ENCODE measurements at regions not wholly inside any gene's neighbourhood (a gene's known extent, or its start where the extent isn't known, plus 50 kb on each side); places are given as distances from the start of the nearest gene placed in this dataset.

DNA sequence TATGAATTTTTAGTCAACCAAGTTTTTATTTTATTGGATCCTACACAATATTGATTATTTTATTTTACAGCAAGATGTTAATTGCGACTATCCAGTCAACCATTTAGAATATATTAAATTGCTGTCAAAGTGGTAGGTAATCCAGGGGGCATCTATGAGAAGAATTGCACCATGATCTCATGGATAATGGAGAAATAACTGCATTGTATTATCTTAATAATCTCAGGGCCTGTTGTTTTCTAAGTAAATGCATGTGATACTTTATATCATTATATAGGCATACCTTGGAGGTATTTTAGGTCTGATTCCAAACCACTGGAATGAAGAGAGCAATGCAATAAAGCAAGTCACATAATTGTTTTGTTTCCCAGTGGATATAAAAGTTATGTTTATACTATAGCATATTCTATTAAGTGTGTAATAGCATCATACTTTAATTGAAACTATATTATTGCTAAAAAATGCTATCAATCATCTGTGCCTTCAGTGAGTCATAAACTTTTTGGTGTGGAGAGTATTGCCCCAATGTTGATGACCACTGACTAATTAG is 595.4 kb upstream of the CHORDC1 start:
- Histone ChIP-seq H3K4ac (ENCODE audit: low read depth in 1 of 2, low read length in 2 of 2) (no peak overlapping the region), H3K4me2 (ENCODE audit: low read length, poor library complexity, severe bottlenecking) (no peak overlapping the region), H2BK5ac (ENCODE audit: low read depth, low read length, poor library complexity, severe bottlenecking) (no peak overlapping the region), H3K27ac (ENCODE audit: low read length, poor library complexity, severe bottlenecking) (no peak overlapping the region), H2BK12ac (ENCODE audit: low read length in 2 of 2) (no peak overlapping the region), H4K8ac (ENCODE audit: low read length) (no peak overlapping the region), H2BK120ac (ENCODE audit: low read depth, low read length) (no peak overlapping the region), H3K4me3 (ENCODE audit: insufficient read depth in 1 of 2, low read depth in 1 of 2, low read length in 2 of 2) (no peak overlapping the region), H3K36me3 (ENCODE audit: control insufficient read depth in 1 of 2, insufficient read depth in 2 of 2, low read depth in 1 of 2, low read length in 2 of 2) (no peaks in the 10 kb centered on the region), H2AK5ac (ENCODE audit: low read length, severe bottlenecking) (no peak overlapping the region), H3K9ac (ENCODE audit: low read length) (no peak overlapping the region), H4K91ac (ENCODE audit: low read length) (no peak overlapping the region), H3K18ac (ENCODE audit: low read depth in 1 of 2, low read length in 2 of 2) (no peak overlapping the region), H3K4me1 (ENCODE audit: control insufficient read depth, insufficient read depth, low read depth, low read length) (no peaks in the 10 kb centered on the region), H2AFZ (ENCODE audit: low read depth, low read length) (no peak overlapping the region), H3K14ac (ENCODE audit: low read length in 2 of 2) (no peak overlapping the region), H3K23ac (ENCODE audit: low read length in 2 of 2) (no peak overlapping the region), H3K27me3 (ENCODE audit: control insufficient read depth in 1 of 2, insufficient read depth in 1 of 2, low read length in 2 of 2) (no peaks in the 10 kb centered on the region), H3K9me3 (ENCODE audit: control insufficient read depth, low read length) (peaks cover 5% of the 10 kb centered on the region), H2BK15ac (ENCODE audit: low read depth, poor library complexity, severe bottlenecking) (no peak overlapping the region), H3K79me1 (replicated peaks; ENCODE audit: low read length, poor library complexity, severe bottlenecking) (no peaks in the 10 kb centered on the region)
- no peak for DNase-seq
- WGBS, result no CpG with 5 or more reads among the region's 1 CpG

DNA sequence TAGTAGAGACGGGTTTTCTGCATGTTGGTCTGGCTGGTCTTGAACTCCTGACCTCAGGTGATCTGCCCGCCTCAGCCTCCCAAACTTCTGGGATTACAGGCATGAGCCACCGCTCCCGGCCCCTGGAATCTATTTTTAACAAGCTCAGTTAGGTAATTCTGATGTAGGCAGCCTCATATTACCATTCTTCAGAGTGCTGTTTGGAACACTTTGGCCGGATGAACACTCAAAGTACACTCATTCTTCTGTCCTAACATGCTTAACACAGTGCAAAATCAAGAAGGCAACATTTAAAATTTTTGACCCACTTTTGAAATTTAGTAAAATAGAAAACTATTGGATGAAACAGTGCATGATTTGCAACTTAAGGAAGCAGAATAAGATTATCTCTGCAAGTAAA is 586.7 kb upstream of the CHORDC1 start:
- H2BK15ac ChIP-seq (ENCODE audit: low read depth, poor library complexity, severe bottlenecking), result no peak overlapping the region
- H4K91ac ChIP-seq (ENCODE audit: low read length), result no peak overlapping the region
- H3K14ac ChIP-seq (ENCODE audit: low read length in 2 of 2), result no peak overlapping the region
- H3K18ac ChIP-seq (ENCODE audit: low read depth in 1 of 2, low read length in 2 of 2), result no peak overlapping the region
- H4K8ac ChIP-seq (ENCODE audit: low read length), result no peak overlapping the region
- H3K36me3 ChIP-seq (ENCODE audit: control insufficient read depth in 1 of 2, insufficient read depth in 2 of 2, low read depth in 1 of 2, low read length in 2 of 2), result no peaks in the 10 kb centered on the region
- H3K9me3 ChIP-seq (ENCODE audit: control insufficient read depth, low read length), result no peaks in the 10 kb centered on the region
- no peak overlapping the region for H2BK12ac ChIP-seq (ENCODE audit: low read length in 2 of 2)
- H2BK5ac ChIP-seq (ENCODE audit: low read depth, low read length, poor library complexity, severe bottlenecking), result no peak overlapping the region
- no peak overlapping the region for H3K4me3 ChIP-seq (ENCODE audit: insufficient read depth in 1 of 2, low read depth in 1 of 2, low read length in 2 of 2)
- H3K9ac ChIP-seq (ENCODE audit: low read length), result no peak overlapping the region
- H2AFZ ChIP-seq (ENCODE audit: low read depth, low read length), result no peak overlapping the region
- no peaks in the 10 kb centered on the region for H3K79me1 ChIP-seq (replicated peaks; ENCODE audit: low read length, poor library complexity, severe bottlenecking)
- DNase-seq, result no peak
- 90% methylated on average over 5 of the region's 5 CpGs for WGBS
- no peak overlapping the region for H3K23ac ChIP-seq (ENCODE audit: low read length in 2 of 2)
- no peak overlapping the region for H3K4ac ChIP-seq (ENCODE audit: low read depth in 1 of 2, low read length in 2 of 2)
- no peak overlapping the region for H3K4me2 ChIP-seq (ENCODE audit: low read length, poor library complexity, severe bottlenecking)
- no peak overlapping the region for H2AK5ac ChIP-seq (ENCODE audit: low read length, severe bottlenecking)
- H3K27ac ChIP-seq (ENCODE audit: low read length, poor library complexity, severe bottlenecking), result no peak overlapping the region
- H3K27me3 ChIP-seq (ENCODE audit: control insufficient read depth in 1 of 2, insufficient read depth in 1 of 2, low read length in 2 of 2), result no peaks in the 10 kb centered on the region
- peaks cover 1% of the 10 kb centered on the region for H3K4me1 ChIP-seq (ENCODE audit: control insufficient read depth, insufficient read depth, low read depth, low read length)
- H2BK120ac ChIP-seq (ENCODE audit: low read depth, low read length), result no peak overlapping the region

DNA sequence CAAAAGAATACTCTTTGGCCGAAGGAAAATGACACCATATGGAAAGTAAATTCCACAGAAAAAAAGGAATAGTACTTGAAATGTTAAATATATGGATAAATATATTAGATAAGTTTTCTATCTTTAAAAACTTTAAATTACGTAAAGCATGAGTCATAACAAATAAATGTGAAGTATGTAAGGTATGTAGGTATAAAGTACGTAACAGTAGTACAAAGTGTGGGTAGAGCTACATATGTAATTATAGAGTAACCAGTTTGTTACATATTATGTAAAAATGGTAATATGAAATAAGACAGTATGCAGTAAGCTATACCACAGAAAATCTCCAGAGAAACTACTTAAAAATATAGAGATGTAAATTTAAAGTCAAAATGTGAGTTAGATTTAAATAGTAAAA is 582.3 kb upstream of the CHORDC1 start:
- no peak overlapping the region for H4K8ac ChIP-seq (ENCODE audit: low read length)

DNA sequence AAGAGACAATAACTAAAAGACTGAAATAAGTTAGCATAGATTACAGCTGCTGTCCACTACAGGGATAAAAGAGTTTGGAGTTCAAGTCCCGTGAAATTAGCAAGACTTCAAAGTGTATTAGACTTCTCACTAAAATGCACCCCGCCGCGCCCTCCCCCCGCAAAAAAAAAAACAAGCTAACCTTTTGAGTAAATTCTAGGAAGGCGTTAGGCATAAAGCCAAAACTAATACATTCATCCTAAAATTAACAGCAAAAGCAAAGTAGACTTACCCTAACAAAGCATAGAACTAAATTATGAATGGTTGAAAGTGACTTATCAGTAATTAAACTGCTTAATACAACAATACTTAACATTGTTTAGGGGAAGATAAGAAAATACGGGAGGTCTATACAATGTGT is 581.0 kb upstream of the CHORDC1 start:
- no peaks in the 10 kb centered on the region for H3K9me3 ChIP-seq (ENCODE audit: control insufficient read depth, low read length)
- H3K4me3 ChIP-seq (ENCODE audit: insufficient read depth in 1 of 2, low read depth in 1 of 2, low read length in 2 of 2), result no peak overlapping the region
- H3K79me1 ChIP-seq (replicated peaks; ENCODE audit: low read length, poor library complexity, severe bottlenecking), result no peaks in the 10 kb centered on the region
- H3K36me3 ChIP-seq (ENCODE audit: control insufficient read depth in 1 of 2, insufficient read depth in 2 of 2, low read depth in 1 of 2, low read length in 2 of 2), result no peaks in the 10 kb centered on the region
- DNase-seq, result no peak
- 92% methylated on average over 5 of the region's 7 CpGs for WGBS
- H3K4ac ChIP-seq (ENCODE audit: low read depth in 1 of 2, low read length in 2 of 2), result no peak overlapping the region
- H3K18ac ChIP-seq (ENCODE audit: low read depth in 1 of 2, low read length in 2 of 2), result no peak overlapping the region
- H2AK5ac ChIP-seq (ENCODE audit: low read length, severe bottlenecking), result no peak overlapping the region
- no peak overlapping the region for H4K8ac ChIP-seq (ENCODE audit: low read length)
- no peak overlapping the region for H2BK120ac ChIP-seq (ENCODE audit: low read depth, low read length)
- H2AFZ ChIP-seq (ENCODE audit: low read depth, low read length), result no peak overlapping the region
- H3K9ac ChIP-seq (ENCODE audit: low read length), result no peak overlapping the region
- peaks cover 1% of the 10 kb centered on the region for H3K4me1 ChIP-seq (ENCODE audit: control insufficient read depth, insufficient read depth, low read depth, low read length)
- H3K14ac ChIP-seq (ENCODE audit: low read length in 2 of 2), result no peak overlapping the region
- H3K4me2 ChIP-seq (ENCODE audit: low read length, poor library complexity, severe bottlenecking), result no peak overlapping the region
- no peak overlapping the region for H2BK5ac ChIP-seq (ENCODE audit: low read depth, low read length, poor library complexity, severe bottlenecking)
- no peaks in the 10 kb centered on the region for H3K27me3 ChIP-seq (ENCODE audit: control insufficient read depth in 1 of 2, insufficient read depth in 1 of 2, low read length in 2 of 2)
- no peak overlapping the region for H4K91ac ChIP-seq (ENCODE audit: low read length)
- H3K27ac ChIP-seq (ENCODE audit: low read length, poor library complexity, severe bottlenecking), result no peak overlapping the region
- no peak overlapping the region for H3K23ac ChIP-seq (ENCODE audit: low read length in 2 of 2)
- H2BK15ac ChIP-seq (ENCODE audit: low read depth, poor library complexity, severe bottlenecking), result no peak overlapping the region
- H2BK12ac ChIP-seq (ENCODE audit: low read length in 2 of 2), result no peak overlapping the region

More for the DNA sequence above, 582.3 kb upstream of the CHORDC1 start:
- Histone ChIP-seq H3K9me3 (ENCODE audit: control insufficient read depth, low read length) (no peaks in the 10 kb centered on the region), H3K14ac (ENCODE audit: low read length in 2 of 2) (no peak overlapping the region), H3K4me1 (ENCODE audit: control insufficient read depth, insufficient read depth, low read depth, low read length) (peaks cover 1% of the 10 kb centered on the region), H2BK15ac (ENCODE audit: low read depth, poor library complexity, severe bottlenecking) (no peak overlapping the region), H2AK5ac (ENCODE audit: low read length, severe bottlenecking) (no peak overlapping the region), H3K79me1 (replicated peaks; ENCODE audit: low read length, poor library complexity, severe bottlenecking) (no peaks in the 10 kb centered on the region), H3K36me3 (ENCODE audit: control insufficient read depth in 1 of 2, insufficient read depth in 2 of 2, low read depth in 1 of 2, low read length in 2 of 2) (no peaks in the 10 kb centered on the region), H3K23ac (ENCODE audit: low read length in 2 of 2) (no peak overlapping the region), H4K91ac (ENCODE audit: low read length) (no peak overlapping the region), H2AFZ (ENCODE audit: low read depth, low read length) (no peak overlapping the region), H3K9ac (ENCODE audit: low read length) (no peak overlapping the region), H3K18ac (ENCODE audit: low read depth in 1 of 2, low read length in 2 of 2) (no peak overlapping the region), H2BK5ac (ENCODE audit: low read depth, low read length, poor library complexity, severe bottlenecking) (no peak overlapping the region), H3K4ac (ENCODE audit: low read depth in 1 of 2, low read length in 2 of 2) (no peak overlapping the region), H2BK12ac (ENCODE audit: low read length in 2 of 2) (no peak overlapping the region), H2BK120ac (ENCODE audit: low read depth, low read length) (no peak overlapping the region), H3K27me3 (ENCODE audit: control insufficient read depth in 1 of 2, insufficient read depth in 1 of 2, low read length in 2 of 2) (no peaks in the 10 kb centered on the region), H3K4me2 (ENCODE audit: low read length, poor library complexity, severe bottlenecking) (no peak overlapping the region), H3K27ac (ENCODE audit: low read length, poor library complexity, severe bottlenecking) (no peak overlapping the region), H3K4me3 (ENCODE audit: insufficient read depth in 1 of 2, low read depth in 1 of 2, low read length in 2 of 2) (no peak overlapping the region)
- no peak for DNase-seq
- WGBS, result no CpG with 5 or more reads among the region's 3 CpGs

All from mesenchymal stem cell (in vitro differentiated cells and primary cell).